MM.1S (cell line): ENCODE measurements at regions not wholly inside any gene's neighbourhood (a gene's known extent, or its start where the extent isn't known, plus 50 kb on each side); places are given as distances from the start of the nearest gene placed in this dataset.

Source experiments
- EZH2 ChIP-seq: fragments of 300-600 bp; sonication (generic); optimal IDR thresholded peaks from 2 replicates; pipeline ENCODE3; 2017; ENCODE audit warnings: low read depth, mild to moderate bottlenecking, antibody characterized with exemption, low read length, mixed read lengths
- EZH2phosphoT487 ChIP-seq: fragments of 300-600 bp; sonication (generic); IDR thresholded peaks from 2 replicates; pipeline ENCODE4 v1.6.1; 2018; ENCODE audit warnings: antibody characterized with exemption, low read length

- TF ChIP-seq EZH2phosphoT487 (no peak), EZH2 (no peak)
These were observed 533.9 kb upstream of the NUDT12 start for GRCh38 chr5:104096451-104096850.
